T-helper 2 cell (primary cell): ENCODE measurements at regions not wholly inside any gene's neighbourhood (a gene's known extent, or its start where the extent isn't known, plus 50 kb on each side); places are given as distances from the start of the nearest gene placed in this dataset.

Experiments used
- DNase-seq, 5 experiments: peaks; one replicate each; pipeline versions ENCODE4 v3.0.0 to v3.0.0-alpha.2; 2012 to 2022

DNA sequence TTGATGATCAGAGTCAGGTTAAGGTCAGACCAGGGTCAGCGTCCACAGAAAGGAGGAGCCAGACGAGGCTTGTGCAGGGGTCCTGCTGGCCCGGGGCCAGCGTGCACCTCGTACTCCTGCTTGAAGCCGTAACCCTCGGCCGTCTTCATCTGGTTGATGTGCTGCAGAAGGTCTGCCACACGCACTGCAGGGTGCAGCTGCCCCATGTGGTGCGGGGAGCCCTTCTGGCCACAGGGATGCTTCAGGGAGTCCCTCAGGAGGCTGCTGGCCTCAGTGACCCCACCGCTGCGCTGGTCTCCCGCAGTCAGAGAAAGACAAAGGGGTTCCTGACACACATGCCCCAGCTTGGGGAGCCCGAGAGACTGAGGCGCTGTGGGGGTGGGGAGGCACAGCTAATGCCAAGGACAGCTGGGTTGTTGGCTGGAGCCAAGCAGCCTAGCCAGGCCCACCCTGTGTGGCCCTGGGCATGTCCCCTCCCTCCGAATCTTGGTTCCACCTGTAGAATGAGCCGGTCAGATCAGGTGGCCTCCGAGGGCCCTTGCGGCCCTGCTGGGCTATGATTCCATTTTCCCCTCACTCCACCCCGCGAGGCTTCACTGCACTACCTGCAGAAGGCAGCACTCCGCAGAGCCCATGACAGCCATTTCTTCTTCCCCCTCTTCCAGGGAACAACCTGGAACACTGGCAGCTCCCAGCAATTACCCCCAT, 251.9 kb downstream of the PTPRU start:
- no peak for DNase-seq

DNA sequence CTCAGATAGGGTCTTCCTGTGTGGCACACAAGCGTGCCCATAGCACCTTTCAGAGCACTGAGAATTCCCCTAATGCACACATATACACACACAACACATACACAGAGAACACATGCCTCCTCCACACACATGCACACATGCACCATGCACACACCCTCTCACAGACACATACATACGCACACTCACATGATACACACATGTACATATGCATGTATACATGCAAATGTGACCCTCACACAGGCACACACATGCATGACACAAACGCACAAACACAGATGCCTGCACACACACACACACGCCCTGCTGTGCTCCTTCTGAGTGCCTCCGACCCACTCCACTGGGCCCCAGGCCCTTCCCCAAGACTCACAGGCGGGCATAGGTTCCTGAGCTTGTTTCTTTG, 251.0 kb downstream of the PTPRU start:
- no peak for DNase-seq

GRCh38 chr1:29485096-29485925, 249.0 kb downstream of the PTPRU start:
- DNase-seq, result no peak

GRCh38 chr1:29482991-29483390, 246.7 kb downstream of the PTPRU start:
- no peak for DNase-seq

GRCh38 chr1:29482064-29482463, 245.7 kb downstream of the PTPRU start:
- DNase-seq, result no peak

DNA sequence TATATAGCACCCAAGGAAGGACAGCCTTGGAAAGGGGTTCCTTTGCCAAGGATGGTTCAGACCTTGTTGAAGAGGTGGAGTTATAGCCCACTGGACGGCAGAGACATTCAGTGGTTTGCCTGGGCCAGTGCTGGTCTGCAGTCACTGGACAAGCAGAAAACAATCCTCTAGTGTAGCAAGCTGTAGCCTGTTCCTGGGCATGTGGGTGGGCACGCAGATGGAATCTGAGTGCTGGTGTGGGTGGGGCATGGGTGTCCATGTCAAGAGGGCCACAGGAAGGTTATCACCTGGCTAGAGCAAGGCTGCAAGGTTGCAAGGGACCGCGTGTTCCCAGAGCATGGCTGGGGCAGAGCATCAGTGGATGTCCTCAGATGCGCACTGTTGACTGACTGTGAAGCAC, 244.7 kb downstream of the PTPRU start:
- no peak for DNase-seq

GRCh38 chr1:29478879-29479278, 242.6 kb downstream of the PTPRU start:
- DNase-seq, result no peak

- no peak for DNase-seq
Measured at GRCh38 chr1:29478151-29478791, 241.9 kb downstream of the PTPRU start.

DNA sequence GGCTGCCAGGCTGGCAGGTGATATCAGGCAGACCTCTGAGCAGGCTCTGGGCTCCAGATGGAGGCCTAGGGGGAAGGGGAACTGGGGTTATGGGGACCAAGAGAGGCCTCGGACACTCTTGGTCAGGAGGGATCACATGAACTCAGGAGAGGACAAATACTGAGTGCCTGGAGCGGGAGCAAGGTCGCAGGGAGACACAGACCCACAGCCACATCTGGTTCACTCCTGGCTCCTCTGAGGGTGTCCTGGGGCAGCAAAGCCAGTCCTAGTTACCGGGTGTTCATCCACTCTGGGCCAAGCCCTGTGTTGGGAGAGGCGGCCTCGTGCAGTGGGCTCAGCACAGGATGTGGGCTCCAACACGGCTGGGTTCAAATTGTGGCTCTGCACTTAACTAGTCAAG, 239.0 kb downstream of the PTPRU start:
- no peak for DNase-seq

GRCh38 chr1:29474274-29475244, 238.2 kb downstream of the PTPRU start:
- DNase-seq, result no peak

GRCh38 chr1:29473161-29473855, 237.0 kb downstream of the PTPRU start:
- no peak for DNase-seq

GRCh38 chr1:29471487-29472313, 235.4 kb downstream of the PTPRU start:
- DNase-seq, result no peak

GRCh38 chr1:29470788-29471119, 234.4 kb downstream of the PTPRU start:
- no peak for DNase-seq

DNA sequence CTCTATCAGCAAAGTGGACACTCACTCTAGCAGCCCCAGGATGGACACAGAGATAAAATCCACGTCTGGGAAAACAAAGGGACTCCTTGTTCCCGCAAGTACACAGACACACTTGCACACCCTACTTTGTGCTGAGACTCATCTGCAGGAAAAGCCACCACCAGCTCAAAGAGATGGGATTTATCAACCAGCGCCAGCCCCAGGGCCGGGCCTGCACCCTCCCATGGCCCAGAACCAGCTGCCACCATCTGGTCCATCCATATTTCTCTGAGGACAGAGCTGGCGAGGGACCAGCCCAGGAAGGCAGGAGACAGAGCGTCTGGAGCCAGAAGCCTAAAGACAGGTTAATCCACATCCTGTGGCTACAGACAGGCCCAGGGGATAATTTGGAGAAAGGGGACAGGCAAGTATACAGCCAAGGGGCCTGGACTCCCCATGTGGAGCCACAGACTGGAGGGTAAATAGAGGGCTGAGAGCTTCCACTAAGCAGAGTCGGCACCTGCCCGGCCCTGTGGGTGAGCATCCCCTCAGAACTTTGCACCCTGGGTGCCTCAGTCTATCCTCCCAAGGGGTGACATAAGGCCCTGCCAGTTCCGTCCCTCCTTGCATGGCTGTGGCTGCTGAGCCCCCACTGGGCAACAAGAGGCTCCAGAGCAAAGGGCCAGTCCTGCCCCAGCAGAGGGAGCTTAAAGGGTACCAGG, 233.9 kb downstream of the PTPRU start:
- DNase-seq, result no peak

DNA sequence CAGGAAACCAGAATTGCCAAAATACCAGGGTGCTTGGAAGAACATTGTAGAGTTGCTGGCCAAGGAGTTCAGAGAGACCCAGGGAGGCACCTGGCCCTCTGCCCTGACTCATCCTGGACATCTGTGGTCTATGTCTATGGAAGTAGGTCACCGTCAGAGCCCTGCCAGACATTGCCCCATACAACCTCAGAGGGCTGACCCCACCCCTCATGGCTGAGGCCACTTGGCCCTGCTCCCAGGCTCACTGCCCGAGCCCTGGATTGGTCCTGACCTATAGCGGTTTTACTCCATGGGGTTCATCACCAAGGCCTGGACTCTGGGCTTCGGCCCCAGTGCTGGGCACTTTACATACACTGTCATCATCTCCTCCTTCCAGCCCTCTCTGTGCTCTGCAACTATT, 233.1 kb downstream of the PTPRU start:
- DNase-seq, result no peak

DNA sequence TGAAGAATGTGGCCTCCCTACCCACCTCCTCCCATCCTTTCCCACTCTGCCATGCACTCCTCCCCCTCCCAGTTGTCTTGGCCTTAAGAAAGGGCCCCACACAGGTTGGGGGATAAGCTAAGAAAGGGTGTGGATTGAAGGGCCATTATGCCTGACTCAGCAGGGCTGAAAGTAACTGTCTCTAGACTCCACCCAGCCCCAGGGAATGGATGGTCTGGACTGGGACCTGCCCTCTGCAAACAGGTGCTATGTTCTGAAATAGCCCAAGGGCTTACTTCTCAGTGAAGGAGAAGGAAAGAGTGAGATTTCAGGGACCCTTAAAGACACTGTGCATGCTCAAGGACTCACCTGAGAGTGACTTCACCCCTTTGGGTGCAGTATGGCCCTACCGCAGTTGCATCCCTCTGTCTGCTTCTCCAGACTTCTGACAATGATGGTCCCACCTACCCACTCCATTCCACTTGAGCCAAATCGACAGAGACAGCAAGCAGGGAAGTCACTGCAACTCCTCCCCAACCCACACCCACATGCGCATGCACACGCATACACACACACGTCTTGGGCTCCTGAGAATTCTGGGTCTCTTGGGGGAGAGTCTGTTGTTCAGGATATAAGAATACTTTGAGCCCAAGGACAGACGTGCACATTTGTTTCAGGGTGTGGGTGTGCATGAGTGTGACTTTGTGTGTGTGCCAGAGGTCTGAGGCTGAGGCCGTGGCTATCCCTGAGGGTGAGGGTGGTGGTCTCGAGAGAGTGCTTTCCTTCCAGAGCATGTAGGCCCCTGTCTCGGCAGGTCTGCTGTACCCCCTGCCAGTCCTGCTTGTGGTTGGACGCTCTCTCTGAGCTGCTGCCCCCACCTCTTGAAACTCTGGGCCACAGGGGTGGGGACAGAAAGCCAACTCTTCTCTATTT, 231.9 kb downstream of the PTPRU start:
- no peak for DNase-seq

- no peak for DNase-seq
Measured at GRCh38 chr1:29466258-29466657, 229.9 kb downstream of the PTPRU start.

GRCh38 chr1:29465755-29466154, 229.4 kb downstream of the PTPRU start:
- no peak for DNase-seq

DNA sequence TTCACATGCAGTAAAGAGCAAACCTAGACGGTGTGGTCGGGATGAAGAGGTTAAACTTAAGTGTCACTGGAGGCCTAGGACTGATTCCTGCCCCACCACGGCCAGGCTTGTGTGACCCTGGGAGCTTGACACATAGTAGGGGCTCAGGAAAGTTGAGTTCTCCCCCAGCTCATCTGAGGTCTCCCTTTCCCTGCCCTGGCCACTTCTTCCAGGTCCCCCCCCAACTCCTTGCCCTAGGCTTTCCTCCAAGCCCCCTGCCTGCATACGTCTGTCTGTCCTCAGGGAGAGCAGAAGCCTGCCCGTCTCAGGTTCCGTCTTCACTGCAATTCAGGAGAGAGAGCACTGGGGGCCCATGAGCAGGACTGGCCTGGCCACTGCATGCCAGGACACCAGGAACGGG, 225.8 kb downstream of the PTPRU start:
- DNase-seq, result no peak
